Astrocyte (in vitro differentiated cells and primary cell): ENCODE measurements at regions not wholly inside any gene's neighbourhood (a gene's known extent, or its start where the extent isn't known, plus 50 kb on each side); places are given as distances from the start of the nearest gene placed in this dataset.

Experiments used
- CTCF ChIP-seq: IDR thresholded peaks from 2 replicates; pipeline ENCODE4 v1.5.1; 2011; ENCODE audit warnings: low read depth, mild to moderate bottlenecking, inconsistent platforms, low read length, moderate library complexity; ENCODE audit not compliant: insufficient read depth
- EZH2 ChIP-seq: IDR thresholded peaks from 2 replicates; pipeline ENCODE4 v1.6.1; 2012; ENCODE audit warnings: mild to moderate bottlenecking, low read length, inconsistent platforms; ENCODE audit not compliant: insufficient read depth

DNA sequence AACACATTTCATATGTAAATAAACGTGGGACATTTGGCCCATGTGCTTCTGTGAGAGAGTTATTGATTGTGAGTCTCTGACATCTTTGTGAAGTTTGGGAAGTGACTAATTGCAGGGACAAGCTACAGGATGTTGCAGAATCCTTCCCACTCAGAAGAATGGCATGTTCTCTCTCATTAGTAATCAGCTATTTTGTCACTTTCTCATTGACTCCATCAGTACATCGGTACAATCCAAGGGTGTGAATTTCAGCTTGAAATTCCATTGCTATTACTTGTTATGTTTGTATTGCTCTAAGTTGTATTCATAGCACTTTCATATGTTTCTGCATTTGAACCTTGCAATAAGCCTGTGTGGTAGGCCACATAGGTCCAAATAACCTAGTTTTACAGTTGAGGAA lies 100.0 kb upstream of the KCNMA1 start:
- TF ChIP-seq CTCF (no peak), EZH2 (no peak)
